Fibroblast of skin of back (primary cell): ENCODE measurements at regions not wholly inside any gene's neighbourhood (a gene's known extent, or its start where the extent isn't known, plus 50 kb on each side); places are given as distances from the start of the nearest gene placed in this dataset.
A peak's percentile ranks its signal among the peaks of the same experiment; 100 is the strongest.

ENCODE experiments used
- DNase-seq: peaks from one replicate; pipeline ENCODE4 v3.0.0-alpha.2; 2013

DNA sequence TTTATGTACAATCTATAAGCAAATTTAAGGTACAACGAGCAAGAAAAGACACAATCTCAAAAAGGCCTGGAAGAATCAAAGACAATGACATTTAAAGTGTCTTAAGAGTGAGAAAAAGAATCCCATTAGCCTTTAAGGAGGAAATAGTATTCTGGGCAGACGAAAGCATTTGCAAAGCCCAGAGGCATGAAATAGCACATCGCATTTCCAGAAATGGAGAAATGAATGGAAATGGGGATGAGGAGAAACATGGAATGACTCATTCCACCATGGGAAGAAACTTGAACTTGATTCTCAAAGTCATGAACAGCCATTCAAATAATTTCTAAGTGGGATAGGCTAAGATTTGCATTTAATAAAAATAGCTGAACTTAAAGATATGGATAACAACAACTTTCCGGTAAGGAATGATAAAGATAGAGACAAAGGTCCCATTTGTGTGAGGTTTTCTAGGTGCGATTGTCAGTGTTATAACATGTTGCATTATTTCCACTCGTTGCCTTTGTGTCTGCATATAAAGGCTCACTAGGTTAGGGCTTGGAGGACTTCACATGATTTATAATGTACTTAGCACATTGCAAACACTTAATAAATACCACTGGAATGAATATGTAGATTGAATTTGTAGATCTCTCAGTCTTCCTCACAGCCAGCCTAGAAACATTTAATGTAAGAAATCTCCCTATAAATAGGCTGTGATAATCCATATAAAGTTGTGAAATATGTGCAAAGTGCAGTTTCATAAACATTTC lies 310.3 kb upstream of the KLF6 start:
- no peak for DNase-seq

GRCh38 chr10:4094751-4095150 lies 309.7 kb upstream of the KLF6 start:
- DNase-seq: peak; percentile 75

DNA sequence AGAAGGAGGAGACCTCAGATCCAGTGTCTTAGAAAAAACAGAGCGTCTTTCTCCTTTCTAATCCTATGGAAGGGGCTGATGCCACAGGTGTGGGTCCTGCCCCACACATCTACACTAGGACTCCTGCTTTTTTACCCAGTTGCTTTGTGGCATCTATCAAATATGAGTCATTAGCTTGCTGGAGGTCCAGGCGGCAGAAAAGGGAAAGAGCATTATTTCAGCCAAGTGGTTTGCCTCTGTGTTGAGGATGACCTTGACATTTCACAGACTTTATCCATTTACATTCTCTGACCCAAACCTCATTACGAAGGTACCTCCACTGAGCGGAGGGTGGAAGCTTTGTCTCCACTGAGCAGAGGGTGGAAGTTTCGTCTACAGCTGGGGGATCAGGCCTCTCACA lies 308.4 kb upstream of the KLF6 start:
- DNase-seq: peak; percentile 45

- no peak for DNase-seq
Measured at GRCh38 chr10:4088354-4089066, 303.5 kb upstream of the KLF6 start.

DNA sequence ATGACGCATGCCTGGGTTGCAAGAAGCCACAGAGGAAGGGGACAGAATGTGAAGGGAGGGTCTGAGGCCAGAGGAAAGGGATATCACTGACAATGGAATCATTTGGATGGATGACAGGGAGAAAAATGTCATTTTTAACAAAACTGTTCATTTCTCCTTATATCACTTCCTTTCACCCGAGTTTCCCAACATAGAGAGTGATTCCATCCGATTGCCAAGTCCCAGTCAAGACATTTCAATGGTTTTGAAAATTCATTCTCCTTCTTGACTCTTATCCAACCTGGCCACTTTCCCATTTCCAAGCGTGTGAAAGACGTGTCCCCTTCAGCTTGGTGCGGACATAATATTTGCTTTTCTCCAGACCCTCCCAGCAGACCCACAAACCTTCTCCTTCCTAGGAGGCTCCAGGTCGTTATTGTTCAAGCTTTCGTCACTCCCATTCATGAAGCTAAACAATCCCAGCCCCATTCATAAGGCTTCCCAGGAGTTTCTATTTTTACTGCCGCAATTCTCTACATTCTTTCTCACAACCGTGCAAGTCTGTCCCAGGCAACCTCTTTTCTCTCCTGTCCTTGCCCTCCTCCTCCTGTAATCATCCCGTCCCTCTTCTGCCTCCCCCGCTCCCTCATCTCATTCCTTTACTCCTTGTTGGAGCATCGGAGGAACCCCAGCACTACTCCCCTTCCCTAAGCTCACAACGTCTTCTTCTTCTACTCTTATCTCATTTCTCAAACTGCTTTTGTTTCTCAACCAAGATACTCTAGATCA lies 301.3 kb upstream of the KLF6 start:
- peak; percentile 36 for DNase-seq

- DNase-seq: no peak
Measured at GRCh38 chr10:4083509-4084003, 298.5 kb upstream of the KLF6 start.

DNA sequence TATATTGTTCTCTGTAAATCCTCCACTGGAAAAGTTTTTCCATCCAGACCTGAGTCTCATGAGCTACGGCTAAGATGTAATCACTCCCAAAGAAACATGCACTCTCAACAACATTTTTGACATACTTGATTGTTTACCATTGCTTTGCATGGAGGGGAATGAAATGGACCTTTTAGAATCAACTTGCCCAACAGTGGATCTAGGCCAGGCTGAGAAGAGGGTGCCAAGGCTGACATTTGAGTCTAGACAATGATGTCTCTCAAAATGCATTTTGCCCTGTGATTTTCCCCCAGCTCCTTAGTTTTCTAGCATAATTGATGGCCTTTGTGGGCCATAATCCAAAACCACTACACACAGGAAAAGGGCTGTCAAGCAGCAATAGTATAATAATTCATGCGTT lies 297.9 kb upstream of the KLF6 start:
- no peak for DNase-seq

GRCh38 chr10:4081685-4082111 lies 296.7 kb upstream of the KLF6 start:
- peak; percentile 72 for DNase-seq

DNA sequence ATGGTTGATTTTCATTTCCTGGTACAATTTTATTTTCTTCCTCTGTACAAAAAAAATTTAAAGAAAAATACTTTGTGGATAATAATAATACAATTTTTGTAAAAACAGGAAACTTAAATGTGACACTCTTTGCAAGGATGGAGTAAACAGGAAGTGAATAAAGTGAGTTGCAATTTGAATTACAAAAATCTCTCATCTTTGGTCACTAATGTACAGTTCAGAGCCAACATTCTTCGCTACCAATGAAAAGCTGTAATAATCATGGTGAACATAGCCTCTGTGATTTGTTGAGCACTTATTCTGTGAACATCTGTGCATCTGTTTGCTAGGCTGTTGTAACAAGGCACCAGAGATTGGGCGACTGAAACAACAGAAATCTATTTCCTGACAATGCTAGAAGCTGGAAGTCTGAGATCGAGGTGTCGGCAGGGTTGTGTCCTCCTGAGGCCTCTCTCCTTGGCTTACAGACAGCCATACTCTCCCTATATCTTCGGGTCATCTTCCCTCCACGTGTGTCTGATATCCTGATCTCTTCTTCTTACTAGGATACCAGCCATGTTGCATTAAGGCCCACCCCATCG lies 295.3 kb upstream of the KLF6 start:
- no peak for DNase-seq

DNA sequence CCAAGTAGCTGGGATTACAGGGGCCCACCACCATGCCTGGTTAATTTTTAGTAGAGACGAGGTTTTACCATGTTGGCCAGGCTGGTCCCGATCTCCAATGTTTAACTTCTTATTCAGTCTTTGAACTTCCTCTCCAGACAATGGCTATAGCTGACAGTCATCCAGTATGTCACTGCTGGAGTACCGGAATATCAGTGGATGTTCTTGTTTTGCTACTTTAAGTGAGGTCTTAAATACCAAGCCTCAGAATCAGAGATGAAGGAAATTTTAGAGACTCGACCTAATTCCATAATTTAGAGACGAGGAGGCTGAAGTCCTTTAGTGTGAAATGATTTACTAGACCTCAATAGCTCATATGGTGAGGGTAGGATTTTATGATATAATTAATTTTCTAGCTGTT lies 294.8 kb upstream of the KLF6 start:
- DNase-seq: peak; percentile 34

DNA sequence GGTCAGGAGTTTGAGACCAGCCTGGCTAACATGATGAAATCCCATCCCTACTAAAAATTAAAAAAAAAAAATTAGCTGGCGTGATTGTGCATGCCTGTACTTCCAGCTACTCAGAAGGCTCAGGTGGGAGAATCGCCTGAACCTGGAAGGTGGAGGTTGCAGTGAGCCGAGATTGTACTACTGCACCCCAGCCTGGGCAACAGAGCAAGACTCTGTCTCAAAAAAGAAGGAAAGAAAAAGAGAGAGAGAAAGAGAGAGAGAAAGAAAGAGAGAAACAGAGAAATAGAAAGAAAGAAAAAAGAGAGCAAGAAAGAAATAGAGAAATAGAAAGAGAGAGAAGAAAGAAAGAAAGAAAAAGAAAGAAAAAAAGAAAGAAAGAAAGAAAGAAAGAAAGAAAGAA lies 292.8 kb upstream of the KLF6 start:
- no peak for DNase-seq

DNA sequence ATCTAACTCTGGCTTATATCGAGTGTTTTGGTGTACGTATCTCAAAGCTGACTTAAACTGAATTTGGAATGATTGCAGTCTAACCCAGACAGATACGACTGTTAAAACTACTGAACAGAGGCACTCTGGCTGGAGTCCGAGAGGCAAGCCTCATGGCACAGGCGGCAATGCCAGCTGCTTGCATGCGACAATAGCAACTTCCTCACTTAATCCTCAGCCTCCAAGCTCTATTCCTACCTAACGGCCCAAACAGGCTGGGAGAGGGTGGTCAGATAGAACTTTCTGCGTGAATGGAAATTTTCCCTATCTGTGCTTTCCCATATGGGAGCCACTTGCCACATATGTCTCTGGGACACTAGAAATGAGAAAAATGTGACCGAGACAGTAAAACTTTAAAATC lies 292.0 kb upstream of the KLF6 start:
- DNase-seq: no peak

- DNase-seq: no peak
Measured at GRCh38 chr10:4075443-4075842, 290.4 kb upstream of the KLF6 start.

DNA sequence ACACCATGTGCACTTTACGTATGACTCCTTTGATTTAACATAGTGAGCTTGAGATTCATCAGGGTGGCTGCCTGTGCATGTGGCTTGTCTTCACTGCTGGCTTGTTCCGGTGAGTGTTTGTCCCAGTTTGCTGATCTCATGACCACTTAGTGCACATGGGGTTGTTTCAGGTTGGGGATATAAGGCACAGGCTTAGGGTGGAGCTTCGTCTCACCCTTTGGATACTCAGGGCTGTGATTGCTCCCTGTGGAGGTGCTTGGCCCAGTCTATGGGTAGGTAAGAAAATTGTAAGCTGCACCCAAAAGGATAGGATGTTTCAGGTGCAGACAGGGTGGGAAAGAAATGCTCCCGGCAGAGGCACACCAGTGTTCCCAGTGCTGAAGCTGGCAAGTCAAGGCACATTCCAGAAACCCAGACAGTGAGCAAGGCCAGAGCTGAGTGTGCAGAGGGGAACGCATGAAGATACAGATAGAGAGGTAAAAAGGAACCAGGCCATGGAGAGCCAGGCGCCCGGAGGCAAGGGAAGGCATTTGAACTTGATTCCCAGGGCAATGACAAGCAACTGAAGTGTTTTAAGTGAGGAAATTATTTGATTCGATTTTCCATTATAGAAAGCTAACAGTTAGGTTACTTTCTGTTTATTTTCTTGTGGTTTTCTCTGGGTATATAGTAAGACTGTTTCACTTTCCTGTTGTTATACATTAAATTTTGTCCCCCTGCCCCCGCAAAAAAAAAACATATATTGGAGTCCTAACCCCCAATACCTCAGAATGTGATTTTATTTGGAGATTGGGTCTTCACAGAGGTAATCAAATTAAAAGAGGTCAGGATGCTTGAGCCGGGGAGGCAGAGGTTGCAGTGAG lies 289.8 kb upstream of the KLF6 start:
- peak; percentile 68 for DNase-seq

DNA sequence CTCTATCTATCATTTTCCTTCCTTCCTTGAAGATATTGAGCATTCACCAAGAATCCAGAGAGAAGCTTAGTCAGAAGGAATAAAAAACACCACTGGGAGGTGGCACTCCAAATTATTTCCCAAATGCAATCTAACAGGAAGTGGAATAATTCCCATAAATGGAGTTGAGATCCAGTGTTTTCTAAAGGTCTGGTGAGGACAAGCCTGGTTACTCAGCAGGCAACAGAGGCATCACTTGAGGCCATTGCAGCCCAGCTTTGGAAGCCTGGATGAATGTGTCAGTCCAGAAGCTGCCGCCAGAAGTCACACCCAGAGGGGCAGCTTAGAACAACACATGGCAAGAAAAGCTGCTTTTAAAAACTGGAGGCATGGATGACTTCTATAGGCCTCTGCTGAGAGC lies 288.9 kb upstream of the KLF6 start:
- DNase-seq: peak; percentile 99

DNA sequence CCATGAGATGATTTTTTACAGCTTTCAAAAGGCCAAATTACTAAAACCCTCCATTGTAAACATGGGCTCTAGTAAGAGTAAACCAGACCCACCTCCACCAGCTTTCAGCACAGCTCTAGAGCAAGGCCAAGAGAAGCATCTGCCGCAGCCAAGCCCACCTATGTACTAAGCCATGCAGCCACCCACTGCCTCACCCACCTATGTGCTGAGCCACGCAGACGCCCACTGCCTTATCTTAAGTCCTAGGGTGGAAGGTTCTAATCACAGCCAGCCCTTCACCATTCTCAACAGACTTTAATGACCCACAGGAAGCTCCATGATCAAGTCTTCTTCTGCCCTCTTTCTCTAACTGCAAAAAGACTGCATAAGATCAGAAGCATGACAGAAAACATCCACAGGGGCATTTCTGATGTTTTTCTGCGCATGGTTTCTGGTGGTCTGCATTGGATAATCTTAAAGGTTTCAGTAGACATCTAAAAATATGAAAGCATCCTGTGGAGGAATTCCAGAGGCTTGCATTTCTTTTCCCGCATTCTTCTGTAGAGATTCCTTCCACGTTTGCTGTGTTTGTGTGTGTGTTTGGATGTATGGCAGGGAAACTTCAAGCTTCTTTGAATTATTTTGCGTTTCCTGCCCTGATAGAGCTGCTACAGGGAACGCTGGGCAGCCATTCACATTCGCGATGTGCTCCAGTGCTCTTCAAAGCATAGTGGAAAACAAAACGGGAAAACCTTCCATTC lies 286.1 kb upstream of the KLF6 start:
- DNase-seq: peak; percentile 72

DNA sequence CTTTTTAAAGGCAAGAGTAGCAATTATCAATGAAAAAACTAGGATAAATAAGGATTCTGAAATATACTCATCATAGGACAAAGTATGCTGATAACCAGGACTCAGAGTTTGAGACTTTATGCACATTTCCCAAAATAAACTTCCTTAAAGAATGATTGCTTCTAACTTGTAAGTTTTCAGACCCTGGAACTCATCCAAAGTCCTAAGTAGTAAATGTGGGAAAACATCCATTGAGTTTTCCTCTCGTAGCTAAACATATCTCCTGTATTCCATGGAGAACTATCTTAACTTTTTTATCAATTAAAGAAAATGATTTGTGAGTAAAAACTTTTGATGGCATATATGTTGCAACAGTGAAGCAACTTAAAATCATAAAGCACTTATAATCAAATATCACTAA lies 285.2 kb upstream of the KLF6 start:
- DNase-seq: peak; percentile 37

GRCh38 chr10:4069491-4069890 lies 284.5 kb upstream of the KLF6 start:
- peak; percentile 93 for DNase-seq

- DNase-seq: no peak
Measured at GRCh38 chr10:4068629-4069028, 283.6 kb upstream of the KLF6 start.

DNA sequence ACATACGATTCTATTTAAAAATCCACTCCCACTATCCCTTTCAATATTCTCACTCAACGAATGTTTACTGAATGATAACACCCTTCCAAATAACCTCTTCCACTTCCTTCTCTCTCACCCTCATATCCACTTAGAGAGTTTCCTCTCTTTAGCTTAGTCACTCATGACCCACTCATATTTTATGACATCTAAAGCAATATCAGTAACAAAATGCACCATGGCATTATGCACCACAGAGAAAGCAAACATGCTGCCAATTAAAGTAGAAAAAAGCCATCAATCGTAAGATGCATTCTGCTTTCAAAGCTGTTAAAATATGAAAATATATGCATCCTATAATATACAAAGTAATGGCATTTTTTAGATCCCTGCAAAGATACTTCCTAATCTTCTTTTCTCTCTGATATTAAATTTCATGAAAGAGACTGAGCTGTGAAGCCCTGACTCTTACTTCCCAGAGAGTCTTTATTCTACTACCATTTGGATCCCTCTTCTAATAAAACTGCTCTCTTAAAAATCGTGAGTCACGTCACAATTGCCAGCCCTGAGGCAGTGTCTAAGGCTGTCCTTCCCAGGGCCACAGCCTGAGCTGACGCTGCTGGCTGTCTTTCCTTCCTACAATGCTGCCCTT lies 283.0 kb upstream of the KLF6 start:
- peak; percentile 35 for DNase-seq

DNA sequence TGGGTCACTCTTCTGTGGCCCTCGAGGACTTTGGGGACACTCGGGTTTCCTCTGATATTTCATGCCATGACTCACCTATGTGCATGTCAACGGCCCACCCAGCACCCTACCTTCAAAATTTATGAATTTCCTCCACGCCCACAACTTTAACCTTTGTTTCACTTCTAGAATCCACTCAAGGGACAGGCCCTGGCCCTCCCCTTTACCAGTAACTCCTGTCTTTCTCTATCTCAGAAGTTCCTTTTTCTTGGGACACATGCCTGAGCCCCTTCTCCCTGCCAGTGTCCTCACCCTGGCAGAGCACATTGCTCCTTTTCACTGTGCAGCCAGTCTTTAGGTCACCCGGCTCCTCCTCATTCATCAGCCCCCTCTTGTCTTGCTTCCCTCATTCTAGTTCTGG lies 282.5 kb upstream of the KLF6 start:
- no peak for DNase-seq
